ENCODE measurements at regions not wholly inside any gene's neighbourhood (a gene's known extent, or its start where the extent isn't known, plus 50 kb on each side); places are given as distances from the start of the nearest gene placed in this dataset.

- no peak overlapping the region for H3K27ac ChIP-seq
- intact Hi-C loops (cut with DNase I): no loop called here
- H3K9me3 ChIP-seq: no peaks in the 10 kb centered on the region
- no peak overlapping the region for H3K9ac ChIP-seq (ENCODE audit: low read depth in 2 of 2, low read length in 2 of 2)
- no peak overlapping the region for H3K4me3 ChIP-seq
- no peak for TF ChIP-seq CTCF (IDR thresholded peaks at IDR 0.05)
- H3K4me1 ChIP-seq: peaks cover 5% of the 10 kb centered on the region
- no peaks in the 10 kb centered on the region for H3K36me3 ChIP-seq
- H3K27me3 ChIP-seq: no peaks in the 10 kb centered on the region
- no peak for DNase-seq
These were observed 290.5 kb upstream of the GADL1 start for GRCh38 chr3:31185062-31185357.

- no peaks in the 10 kb centered on the region for H3K36me3 ChIP-seq
- H3K9me3 ChIP-seq: no peaks in the 10 kb centered on the region
- no peaks in the 10 kb centered on the region for H3K27me3 ChIP-seq
- H3K9ac ChIP-seq (ENCODE audit: low read depth in 2 of 2, low read length in 2 of 2): no peak overlapping the region
- TF ChIP-seq CTCF (IDR thresholded peaks at IDR 0.05): no peak
- intact Hi-C loops (cut with DNase I): no loop called here
- H3K4me1 ChIP-seq: peaks cover 5% of the 10 kb centered on the region
- H3K4me3 ChIP-seq: no peak overlapping the region
- H3K27ac ChIP-seq: no peak overlapping the region
- DNase-seq: no peak
These were observed 291.6 kb upstream of the GADL1 start for GRCh38 chr3:31186041-31186440.

- no peak overlapping the region for H3K4me3 ChIP-seq
- TF ChIP-seq CTCF (IDR thresholded peaks at IDR 0.05): no peak
- peaks cover 1% of the 10 kb centered on the region for H3K4me1 ChIP-seq
- H3K27ac ChIP-seq: no peak overlapping the region
- intact Hi-C loops (cut with DNase I): no loop called here
- H3K36me3 ChIP-seq: no peaks in the 10 kb centered on the region
- no peaks in the 10 kb centered on the region for H3K9me3 ChIP-seq
- H3K9ac ChIP-seq (ENCODE audit: low read depth in 2 of 2, low read length in 2 of 2): no peak overlapping the region
- H3K27me3 ChIP-seq: no peaks in the 10 kb centered on the region
- DNase-seq: no peak
These were observed 292.9 kb upstream of the GADL1 start for GRCh38 chr3:31187380-31187779.

GRCh38 chr3:31188112-31188511, 293.7 kb upstream of the GADL1 start:
- H3K27me3 ChIP-seq: no peaks in the 10 kb centered on the region
- no peak for DNase-seq
- no peak overlapping the region for H3K4me3 ChIP-seq
- H3K36me3 ChIP-seq: no peaks in the 10 kb centered on the region
- H3K9me3 ChIP-seq: no peaks in the 10 kb centered on the region
- no peak overlapping the region for H3K9ac ChIP-seq (ENCODE audit: low read depth in 2 of 2, low read length in 2 of 2)
- no peaks in the 10 kb centered on the region for H3K4me1 ChIP-seq
- intact Hi-C loops (cut with DNase I): no loop called here
- TF ChIP-seq CTCF (IDR thresholded peaks at IDR 0.05): no peak
- H3K27ac ChIP-seq: no peak overlapping the region

GRCh38 chr3:31189330-31189729, 294.9 kb upstream of the GADL1 start:
- no peak for DNase-seq
- Histone ChIP-seq H3K4me3 (no peak overlapping the region), H3K9me3 (no peaks in the 10 kb centered on the region), H3K9ac (ENCODE audit: low read depth in 2 of 2, low read length in 2 of 2) (no peak overlapping the region), H3K27me3 (no peaks in the 10 kb centered on the region), H3K27ac (no peak overlapping the region), H3K4me1 (no peaks in the 10 kb centered on the region), H3K36me3 (no peaks in the 10 kb centered on the region)
- intact Hi-C loops (cut with DNase I): no loop called here
- TF ChIP-seq CTCF (IDR thresholded peaks at IDR 0.05): no peak

- H3K27ac ChIP-seq: no peak overlapping the region
- no peak for DNase-seq
- no peaks in the 10 kb centered on the region for H3K36me3 ChIP-seq
- no peak for TF ChIP-seq CTCF (IDR thresholded peaks at IDR 0.05)
- intact Hi-C loops (cut with DNase I): no loop called here
- H3K9me3 ChIP-seq: no peaks in the 10 kb centered on the region
- H3K4me1 ChIP-seq: no peaks in the 10 kb centered on the region
- H3K27me3 ChIP-seq: no peaks in the 10 kb centered on the region
- H3K4me3 ChIP-seq: no peak overlapping the region
- no peak overlapping the region for H3K9ac ChIP-seq (ENCODE audit: low read depth in 2 of 2, low read length in 2 of 2)
These were observed 295.5 kb upstream of the GADL1 start for GRCh38 chr3:31189971-31190370.
